Type B pancreatic cell (in vitro differentiated cells): ENCODE measurements at regions not wholly inside any gene's neighbourhood (a gene's known extent, or its start where the extent isn't known, plus 50 kb on each side); places are given as distances from the start of the nearest gene placed in this dataset. TPM values are rescaled to one million over a fixed set of nuclear protein-coding genes. Genes with fewer than 3 reads are reported as not detected.
"Not testable (repeated sequence)": the region's sequence is repeated elsewhere in the genome, so short reads cannot be mapped to it uniquely, and the experiment has no call there.

Experiments
- DNase-seq: peaks from one replicate; pipeline ENCODE4 v3.0.0; 2021; ENCODE audit warnings: mixed read lengths; ENCODE audit not compliant: unreplicated experiment; ENCODE audit errors: extremely low spot score
- H3K27ac Mint-ChIP-seq: 2 replicates; pipeline ENCODE4 v1.8.0; 2021; ENCODE audit warnings: mild to moderate bottlenecking, mixed read lengths
- H3K27me3 Mint-ChIP-seq: 2 replicates; pipeline ENCODE4 v1.8.0; 2021; ENCODE audit warnings: mixed read lengths
- H3K36me3 Mint-ChIP-seq: 2 replicates; pipeline ENCODE4 v1.8.0; 2021; ENCODE audit warnings: mixed read lengths
- H3K4me1 Mint-ChIP-seq: one replicate; pipeline ENCODE4 v1.8.0; 2021; ENCODE audit warnings: mixed read lengths; ENCODE audit not compliant: unreplicated experiment
- H3K4me3 Mint-ChIP-seq: 2 replicates; pipeline ENCODE4 v1.8.0; 2021; ENCODE audit warnings: mild to moderate bottlenecking, mixed read lengths
- H3K9me3 Mint-ChIP-seq: 2 replicates; pipeline ENCODE4 v1.8.0; 2021; ENCODE audit warnings: mixed read lengths
- CTCF ChIP-seq: fragments of 200-600 bp; sonication (generic); conservative IDR thresholded peaks from 2 replicates; pipeline ENCODE4 v1.5.0; 2021; ENCODE audit warnings: antibody characterized with exemption, mild to moderate bottlenecking
- microRNA-seq: library from miRNA; unstranded; fragments of <30 nt; microRNA quantifications from one replicate; pipeline ENCODE4, GENCODE V29; 2020

- Mint-ChIP-seq H3K9me3 (peaks cover 14% of the 10 kb centered on the region), H3K36me3 (no peaks in the 10 kb centered on the region), H3K4me3 (no peak overlapping the region), H3K4me1 (no peaks in the 10 kb centered on the region), H3K27me3 (no peaks in the 10 kb centered on the region), H3K27ac (no peak overlapping the region)
- DNase-seq, result no peak
- no peak for TF ChIP-seq CTCF
Measured at GRCh38 chr6:119423996-119424395, 74.4 kb upstream of the MAN1A1 start.

- not testable (repeated sequence) for H3K4me1 Mint-ChIP-seq, H3K27me3 Mint-ChIP-seq, DNase-seq, H3K27ac Mint-ChIP-seq, H3K36me3 Mint-ChIP-seq, H3K4me3 Mint-ChIP-seq
- peaks cover 15% of the 10 kb centered on the region for H3K9me3 Mint-ChIP-seq
Measured at GRCh38 chr6:119418084-119418483, 68.5 kb upstream of the MAN1A1 start.

GRCh38 chr6:119407156-119407555 is 57.6 kb upstream of the MAN1A1 start:
- no peak overlapping the region for H3K4me3 Mint-ChIP-seq
- TF ChIP-seq CTCF, result no peak
- no peaks in the 10 kb centered on the region for H3K9me3 Mint-ChIP-seq
- no peaks in the 10 kb centered on the region for H3K36me3 Mint-ChIP-seq
- DNase-seq, result no peak
- H3K27ac Mint-ChIP-seq, result no peak overlapping the region
- H3K4me1 Mint-ChIP-seq, result no peaks in the 10 kb centered on the region
- no peaks in the 10 kb centered on the region for H3K27me3 Mint-ChIP-seq

- not testable (repeated sequence) for H3K4me3 Mint-ChIP-seq, H3K36me3 Mint-ChIP-seq, H3K27me3 Mint-ChIP-seq, H3K27ac Mint-ChIP-seq, H3K4me1 Mint-ChIP-seq, H3K9me3 Mint-ChIP-seq, DNase-seq
Measured at GRCh38 chr6:119405114-119405513, 55.6 kb upstream of the MAN1A1 start.

Small RNA genes in the stretch of these regions (microRNA-seq; reads per million reads assigned to microRNA genes)
- not detected for gene MIR3144
